K562 (cell line): ENCODE measurements at regions not wholly inside any gene's neighbourhood (a gene's known extent, or its start where the extent isn't known, plus 50 kb on each side); places are given as distances from the start of the nearest gene placed in this dataset. TPM values are rescaled to one million over a fixed set of nuclear protein-coding genes. Genes with fewer than 3 reads are reported as not detected.

Source experiments
- ATAC-seq: fragments of 200-7000 bp; cut with Tn5 transposase; 3 replicates; pipeline ENCODE4 v1.9.1; 2020; ENCODE audit warnings: moderate library complexity
- BruUV-seq: library from RNA; stranded (reverse); fragments of 400-500 nt; replicated peaks from 2 replicates; lab custom pipeline; 2021; lab: Mats Ljungman, UMichigan
- CTCF ChIA-PET: fragments of 300-600 bp; formaldehyde crosslinking; extraction: SDS; loops from one replicate; lab custom pipeline; 2021; ENCODE audit warnings: low intra/inter-chr PET ratio; lab: Yijun Ruan, JAX
- POLR2A ChIA-PET: fragments of 300-600, 350-650 bp; sonication (Branson Sonifier 250); formaldehyde crosslinking; extraction: SDS; loops from one replicate; lab custom pipeline; 2021; ENCODE audit warnings: antibody characterized with exemption, inconsistent platforms; lab: Yijun Ruan, JAX
- DNase-seq, 4 experiments: peaks; one replicate each; pipeline versions ENCODE4 v3.0.0 to v3.0.0-alpha.2; 2011 to 2018; ENCODE audit warnings: low spot score in 3 of 4, mixed read lengths in 3 of 4; ENCODE audit errors: extremely low read depth in 1 of 4
- FAIRE-seq: peaks from 2 replicates; lab custom pipeline; 2011; peaks lifted over from hg19 to GRCh38; lab: Jason Lieb, UNC
- H2AFZ ChIP-seq: 2 replicates; pipeline ENCODE4 v1.6.0; 2011; ENCODE audit warnings: low read depth, low read length, control low read depth, inconsistent platforms
- H3K27ac ChIP-seq: fragments of 200-600 bp; 3 replicates; pipeline ENCODE4 v1.8.0; 2011; ENCODE audit warnings: low read depth, mild to moderate bottlenecking, control low read depth, inconsistent platforms, low read length, moderate library complexity, mixed read lengths; ENCODE audit errors: extremely low read depth
- H3K27me3 ChIP-seq, 2 experiments: fragments of 300-600 bp in 1 of 2; 2 replicates in 1 of 2; 3 replicates in 1 of 2; pipeline versions ENCODE4 v1.6.0 to v1.8.0; 2011; ENCODE audit warnings: inconsistent platforms in 2 of 2, low read length in 2 of 2, mild to moderate bottlenecking in 1 of 2, mixed read lengths in 1 of 2, moderate library complexity in 1 of 2; ENCODE audit not compliant: control insufficient read depth in 2 of 2, insufficient read depth in 2 of 2
- H3K36me3 ChIP-seq: fragments of 300-600 bp; 3 replicates; pipeline ENCODE4 v1.8.0; 2011; ENCODE audit warnings: mild to moderate bottlenecking, low read length, inconsistent platforms; ENCODE audit not compliant: control insufficient read depth, insufficient read depth
- H3K4me1 ChIP-seq, 2 experiments: fragments of 200-600 bp in 1 of 2; replicated peaks in 1 of 2; 2 replicates in 1 of 2; 3 replicates in 1 of 2; pipeline versions ENCODE4 v1.5.1 to v1.8.0; 2011; ENCODE audit warnings: inconsistent platforms in 2 of 2, low read length in 2 of 2, mild to moderate bottlenecking in 1 of 2, mixed read lengths in 1 of 2, moderate library complexity in 1 of 2; ENCODE audit not compliant: control insufficient read depth in 2 of 2, insufficient read depth in 2 of 2
- H3K4me2 ChIP-seq: 2 replicates; pipeline ENCODE4 v1.6.1; 2011; ENCODE audit warnings: low read length, control low read depth, inconsistent platforms, mixed read lengths; ENCODE audit not compliant: insufficient read depth
- H3K4me3 ChIP-seq: fragments of 200-600 bp; sonication (generic), shearing (Covaris generic); 2 replicates; pipeline ENCODE4 v1.5.1; 2016; ENCODE audit warnings: control low read depth, inconsistent platforms
- H3K79me2 ChIP-seq: fragments of 200-600 bp; 3 replicates; pipeline ENCODE4 v1.8.0; 2011; ENCODE audit warnings: low read length, inconsistent platforms; ENCODE audit not compliant: control insufficient read depth, insufficient read depth
- H3K9ac ChIP-seq, 2 experiments: 2 replicates each; pipeline versions ENCODE4 v1.6.0 to v1.6.1; 2011; ENCODE audit warnings: low read depth in 2 of 2, low read length in 2 of 2, control low read depth in 1 of 2, inconsistent platforms in 1 of 2, mild to moderate bottlenecking in 1 of 2, mixed read lengths in 1 of 2; ENCODE audit not compliant: insufficient read depth in 1 of 2
- H3K9me1 ChIP-seq: one replicate; pipeline ENCODE4 v1.6.0; 2011; ENCODE audit warnings: inconsistent platforms, mild to moderate bottlenecking, low read length, moderate library complexity; ENCODE audit not compliant: control insufficient read depth, insufficient read depth
- H3K9me3 ChIP-seq: replicated peaks from 2 replicates; pipeline ENCODE4 v1.5.1; 2011; ENCODE audit warnings: low read depth, low read length, inconsistent platforms; ENCODE audit not compliant: control insufficient read depth, insufficient read depth
- H4K20me1 ChIP-seq: replicated peaks from 2 replicates; pipeline ENCODE4 v1.6.1; 2011; ENCODE audit warnings: low read length, inconsistent platforms, mixed read lengths; ENCODE audit not compliant: control insufficient read depth, insufficient read depth
- CEBPB ChIP-seq: fragments of 450-650 bp; IDR thresholded peaks from 2 replicates; pipeline ENCODE4 v1.6.1; 2016; ENCODE audit warnings: missing genetic modification characterization, missing compliant biosample characterization
- FOXP4 ChIP-seq: sonication (generic); formaldehyde crosslinking; IDR thresholded peaks from 2 replicates; pipeline ENCODE4 v1.8.0; 2022; ENCODE audit warnings: mild to moderate bottlenecking, missing genetic modification reagents, borderline replicate concordance
- FUS ChIP-seq: fragments of 200-400 bp; formaldehyde crosslinking; optimal IDR thresholded peaks from 2 replicates; pipeline ENCODE3; 2017; ENCODE audit warnings: low read depth, low read length
- MAZ ChIP-seq, 2 experiments: fragments of 450-650 bp in 1 of 2; sonication (generic) in 1 of 2; formaldehyde crosslinking; IDR thresholded peaks in 1 of 2; conservative IDR thresholded peaks in 1 of 2; 2 replicates each; pipeline versions ENCODE4 v1.4.0 to v1.5.0; 2020; ENCODE audit warnings: mild to moderate bottlenecking in 1 of 2, missing genetic modification reagents in 1 of 2
- U2AF2 ChIP-seq: fragments of 200-400 bp; formaldehyde crosslinking; optimal IDR thresholded peaks from 2 replicates; pipeline ENCODE3; 2017; ENCODE audit warnings: low read depth, mild to moderate bottlenecking, low read length
- XRCC3 ChIP-seq: fragments of 450-650 bp; IDR thresholded peaks from 2 replicates; pipeline ENCODE4 v1.6.1; 2017; ENCODE audit warnings: mild to moderate bottlenecking, moderate library complexity
- ZNF253 ChIP-seq: fragments of 250-450 bp; sonication (Bioruptor Pico); conservative IDR thresholded peaks from 2 replicates; pipeline ENCODE4 v1.6.1; 2021; ENCODE audit warnings: mild to moderate bottlenecking
- WGBS: fragments of 100-300 bp; shearing (Covaris generic); methylation state at CpG from one replicate; pipeline ENCODE4 v1.1.6; 2016; ENCODE audit warnings: low coverage, mixed read lengths; ENCODE audit not compliant: insufficient coverage; ENCODE audit errors: missing lambda C conversion rate; 5-methylcytosine and 5-hydroxymethylcytosine counted together
- in situ Hi-C: fragments of 300-500 bp; cut with MboI; formaldehyde crosslinking; loops from 4 replicates; pipeline ENCODE4 v1.15.0; 2018; ENCODE audit warnings: inconsistent platforms, mixed read lengths
- intact Hi-C: fragments of 100-400 bp; cut with micrococcal nuclease; formaldehyde crosslinking; loops from 2 replicates; pipeline ENCODE4 v1.14.2; 2022
- small RNA-seq: library from RNA; depleted of rRNA; stranded (forward); fragments of <200 nt; gene quantifications from one replicate; pipeline ENCODE3, GENCODE V24; 2014
- TF ChIP-seq, protein P1 (sequence below), 2 experiments: fragments of 150-350 bp in 1 of 2; IDR thresholded peaks; 2 replicates each; pipeline ENCODE4 v1.6.1; 2012 to 2016; ENCODE audit warnings: low read depth in 2 of 2, low read length in 2 of 2, mild to moderate bottlenecking in 1 of 2, moderate library complexity in 1 of 2

- POLR2A ChIA-PET: no interaction called here
- WGBS: 0% methylated on average over 2 of the region's 2 CpGs
Observed at GRCh38 chr3:78545827-78546226, 1222.0 kb downstream of the ROBO1 start.

More at GRCh38 chr3:78545827-78546226, 1222.0 kb downstream of the ROBO1 start:
- Histone ChIP-seq H3K27ac (no peak overlapping the region), H4K20me1 (no peaks in the 10 kb centered on the region), H3K27me3 (no peaks in the 10 kb centered on the region), H3K4me3 (no peak overlapping the region), H2AFZ (no peak overlapping the region), H3K4me1 (no peaks in the 10 kb centered on the region), H3K9me3 (no peaks in the 10 kb centered on the region), H3K79me2 (no peaks in the 10 kb centered on the region), H3K36me3 (no peaks in the 10 kb centered on the region), H3K9me1 (no peaks in the 10 kb centered on the region), H3K9ac (no peak overlapping the region), H3K4me2 (no peak overlapping the region)
- in situ Hi-C loops: no loop called here
- intact Hi-C loops: no loop called here
- no TSS peak for BruUV-seq
- no peak for ATAC-seq
- FAIRE-seq: no peak
- CTCF ChIA-PET: no interaction called here
- no peak for DNase-seq
- no peak for TF ChIP-seq ZNF253 (CRISPR knock-in tag)
- TF ChIP-seq MAZ (CRISPR knock-in tag; conservative IDR thresholded peaks at IDR 0.05 in 1 of 2, IDR thresholded peaks at IDR 0.05 in 1 of 2): no peak
- no peak for TF ChIP-seq FOXP4 (CRISPR knock-in tag)
- TF ChIP-seq FUS: no peak
- TF ChIP-seq CEBPB: no peak
- TF ChIP-seq U2AF2: no peak
- TF ChIP-seq, protein P1, sequence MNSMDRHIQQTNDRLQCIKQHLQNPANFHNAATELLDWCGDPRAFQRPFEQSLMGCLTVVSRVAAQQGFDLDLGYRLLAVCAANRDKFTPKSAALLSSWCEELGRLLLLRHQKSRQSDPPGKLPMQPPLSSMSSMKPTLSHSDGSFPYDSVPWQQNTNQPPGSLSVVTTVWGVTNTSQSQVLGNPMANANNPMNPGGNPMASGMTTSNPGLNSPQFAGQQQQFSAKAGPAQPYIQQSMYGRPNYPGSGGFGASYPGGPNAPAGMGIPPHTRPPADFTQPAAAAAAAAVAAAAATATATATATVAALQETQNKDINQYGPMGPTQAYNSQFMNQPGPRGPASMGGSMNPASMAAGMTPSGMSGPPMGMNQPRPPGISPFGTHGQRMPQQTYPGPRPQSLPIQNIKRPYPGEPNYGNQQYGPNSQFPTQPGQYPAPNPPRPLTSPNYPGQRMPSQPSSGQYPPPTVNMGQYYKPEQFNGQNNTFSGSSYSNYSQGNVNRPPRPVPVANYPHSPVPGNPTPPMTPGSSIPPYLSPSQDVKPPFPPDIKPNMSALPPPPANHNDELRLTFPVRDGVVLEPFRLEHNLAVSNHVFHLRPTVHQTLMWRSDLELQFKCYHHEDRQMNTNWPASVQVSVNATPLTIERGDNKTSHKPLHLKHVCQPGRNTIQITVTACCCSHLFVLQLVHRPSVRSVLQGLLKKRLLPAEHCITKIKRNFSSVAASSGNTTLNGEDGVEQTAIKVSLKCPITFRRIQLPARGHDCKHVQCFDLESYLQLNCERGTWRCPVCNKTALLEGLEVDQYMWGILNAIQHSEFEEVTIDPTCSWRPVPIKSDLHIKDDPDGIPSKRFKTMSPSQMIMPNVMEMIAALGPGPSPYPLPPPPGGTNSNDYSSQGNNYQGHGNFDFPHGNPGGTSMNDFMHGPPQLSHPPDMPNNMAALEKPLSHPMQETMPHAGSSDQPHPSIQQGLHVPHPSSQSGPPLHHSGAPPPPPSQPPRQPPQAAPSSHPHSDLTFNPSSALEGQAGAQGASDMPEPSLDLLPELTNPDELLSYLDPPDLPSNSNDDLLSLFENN (IDR thresholded peaks at IDR 0.05; ENCODE audit: low read depth in 2 of 2, low read length in 2 of 2): no peak
- TF ChIP-seq XRCC3: no peak

Small RNA genes in the stretch of these regions (small RNA-seq; reads per million reads assigned to genes)
- gene RN7SKP61 (not detected), gene RN7SL647P (not detected), gene RNU6-217P (not detected)
